HG02678 (cell line): ENCODE measurements at regions not wholly inside any gene's neighbourhood (a gene's known extent, or its start where the extent isn't known, plus 50 kb on each side); places are given as distances from the start of the nearest gene placed in this dataset.
A peak's percentile ranks its signal among the peaks of the same experiment; 100 is the strongest.

Experiments
- ATAC-seq: cut with Tn5 transposase; IDR thresholded peaks from one replicate; pipeline ENCODE4 v1.9.1; 2021; ENCODE audit warnings: mild to moderate bottlenecking, moderate library complexity; ENCODE audit not compliant: unreplicated experiment

DNA sequence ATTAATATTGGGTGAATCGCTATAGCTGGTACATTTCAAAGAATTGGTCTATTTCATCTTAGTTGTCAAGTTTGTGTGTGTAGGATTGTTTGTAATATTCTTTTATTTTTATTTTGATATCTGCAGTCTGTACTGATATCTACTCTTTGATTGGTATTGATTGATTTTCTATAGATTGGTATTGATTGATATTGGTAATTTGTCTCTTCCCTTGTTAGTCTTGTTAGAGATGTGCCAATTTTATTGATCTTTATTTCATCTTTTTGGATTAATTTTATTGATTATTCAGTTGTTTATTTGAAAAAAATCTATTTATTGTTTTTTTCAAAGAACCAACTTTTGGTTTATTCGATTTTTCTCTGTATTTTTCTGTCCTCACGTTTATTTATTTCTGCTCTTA is 61.4 kb downstream of the TM2D3 start:
- ATAC-seq, result no peak

- no peak for ATAC-seq
Observed at GRCh38 chr15:101583284-101583683, 68.9 kb downstream of the TM2D3 start.

DNA sequence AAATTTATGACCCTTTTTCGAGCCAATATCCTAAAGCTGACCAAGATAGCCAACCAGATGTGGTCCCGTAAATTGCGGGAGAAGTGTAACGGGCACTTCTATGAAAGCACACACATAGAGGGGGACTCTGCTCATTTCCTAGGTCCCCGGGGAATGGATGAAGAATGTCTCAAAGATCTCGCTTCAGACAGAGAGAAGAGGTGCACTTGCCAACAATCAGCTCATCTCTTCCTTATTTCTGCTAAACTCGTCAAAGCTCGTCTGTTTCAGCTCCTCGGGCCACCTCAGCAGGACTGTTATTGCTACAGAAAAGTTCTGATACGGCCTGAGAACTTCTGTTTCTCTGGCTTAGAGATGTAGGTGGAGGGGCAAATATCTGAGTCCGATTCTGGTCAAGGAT is 71.8 kb downstream of the TM2D3 start:
- ATAC-seq, result no peak

DNA sequence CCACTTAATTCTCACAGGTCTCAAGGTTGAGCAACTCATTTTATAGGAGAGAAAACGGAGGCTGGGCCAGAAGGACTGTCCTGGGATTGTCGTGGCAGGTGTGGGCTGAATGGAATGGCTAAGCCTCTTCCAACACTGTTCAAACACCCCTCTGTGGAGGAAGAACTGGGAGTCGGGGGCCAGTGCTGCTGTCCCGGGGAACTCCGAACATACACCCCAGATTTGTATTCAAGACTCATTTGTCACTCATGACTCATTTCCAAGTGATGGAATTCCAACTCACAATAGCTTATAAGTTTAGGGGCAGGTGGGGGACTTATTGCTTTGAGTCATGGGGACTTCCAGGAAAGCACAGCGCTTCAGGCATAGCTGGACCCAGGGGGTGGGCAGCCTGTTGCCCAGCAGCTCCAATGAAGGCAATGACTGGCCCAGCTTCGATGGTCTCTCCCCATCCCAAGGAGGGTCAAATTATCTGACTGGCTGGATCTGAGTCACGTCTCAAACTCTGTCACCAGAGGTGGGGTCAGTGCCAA is 72.5 kb downstream of the TM2D3 start:
- no peak for ATAC-seq

DNA sequence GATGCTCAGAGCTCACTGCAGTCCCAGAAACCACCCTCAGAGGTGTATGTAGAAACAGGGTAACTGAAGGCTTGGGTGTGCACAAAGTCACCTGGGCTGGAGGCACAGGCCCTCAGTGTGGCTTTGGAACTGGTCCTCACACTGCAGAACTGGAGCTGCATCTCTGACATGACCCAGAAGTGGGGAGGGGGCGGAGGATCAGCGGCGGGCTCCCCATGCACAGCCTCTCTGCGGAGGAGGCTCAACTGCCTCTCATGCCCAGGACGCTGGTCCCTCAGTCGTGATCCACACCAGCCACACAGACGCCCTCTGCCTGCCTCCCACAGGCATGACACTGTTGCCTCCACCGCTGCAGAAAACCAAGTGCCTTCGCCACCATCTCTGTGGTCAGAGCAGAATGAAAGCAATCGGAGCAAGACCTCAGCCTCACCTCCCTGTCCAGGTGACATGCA is 73.7 kb downstream of the TM2D3 start:
- no peak for ATAC-seq

GRCh38 chr15:101573951-101574350 is 78.2 kb downstream of the TM2D3 start:
- no peak for ATAC-seq

GRCh38 chr15:101570241-101570640 is 80.7 kb upstream of the PCSK6 start:
- no peak for ATAC-seq

GRCh38 chr15:101568821-101569555 is 79.5 kb upstream of the PCSK6 start:
- ATAC-seq, result no peak

- no peak for ATAC-seq
Observed at GRCh38 chr15:101568309-101568708, 78.8 kb upstream of the PCSK6 start.

DNA sequence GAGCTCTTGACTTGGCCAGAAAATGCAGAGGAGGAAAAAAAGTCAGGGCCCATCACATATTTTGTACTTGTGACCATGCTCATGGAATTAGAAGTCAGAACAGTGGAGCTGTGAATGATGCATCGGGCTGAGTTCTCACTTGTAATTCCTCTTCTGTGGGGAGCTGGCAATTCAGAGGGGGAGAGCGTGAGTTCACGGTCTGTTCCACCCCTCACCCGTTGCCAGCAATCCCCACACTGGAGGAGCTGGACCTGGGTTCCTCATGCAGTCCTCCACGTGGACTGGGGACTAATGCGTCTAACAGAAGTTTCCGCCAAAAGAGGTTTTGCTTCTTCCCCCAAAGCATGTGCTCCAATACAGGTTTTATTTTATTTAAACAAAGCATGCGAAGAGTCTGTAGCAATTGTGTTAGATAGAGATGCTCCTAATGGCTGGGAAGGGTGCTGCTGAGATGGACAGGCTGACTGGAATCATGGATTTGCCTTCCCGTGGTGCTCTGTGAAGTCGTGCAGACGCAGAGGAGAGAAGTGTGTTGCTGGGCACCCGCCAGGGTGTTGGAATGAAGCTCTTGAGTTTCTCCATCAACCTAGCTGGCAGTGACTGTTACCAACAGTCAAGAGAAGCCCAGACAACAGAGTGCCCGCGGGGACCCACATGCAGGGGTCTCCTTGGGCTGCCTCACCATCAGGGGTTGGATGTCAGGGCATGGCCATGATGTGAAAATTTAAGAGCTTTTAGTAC is 77.4 kb upstream of the PCSK6 start:
- no peak for ATAC-seq

DNA sequence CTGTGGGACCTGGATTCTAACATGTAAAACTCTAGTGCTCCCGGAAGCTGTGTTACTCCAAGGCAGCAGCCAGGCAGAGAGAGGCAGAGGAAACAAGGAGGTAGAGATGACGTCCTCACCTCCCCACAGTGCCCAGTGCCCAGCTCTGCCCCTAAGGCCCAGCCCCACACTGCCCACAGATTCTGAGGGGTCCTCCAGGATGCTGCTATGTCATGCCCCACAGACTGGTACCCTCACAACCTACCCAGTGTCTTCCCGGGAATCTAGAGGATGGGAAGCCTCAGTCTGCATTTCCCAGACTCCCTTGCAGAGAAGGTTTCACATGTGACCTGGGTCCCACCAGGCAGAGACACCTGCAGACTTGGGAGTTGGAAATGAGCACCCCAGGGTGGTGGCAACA is 75.9 kb upstream of the PCSK6 start:
- no peak for ATAC-seq

DNA sequence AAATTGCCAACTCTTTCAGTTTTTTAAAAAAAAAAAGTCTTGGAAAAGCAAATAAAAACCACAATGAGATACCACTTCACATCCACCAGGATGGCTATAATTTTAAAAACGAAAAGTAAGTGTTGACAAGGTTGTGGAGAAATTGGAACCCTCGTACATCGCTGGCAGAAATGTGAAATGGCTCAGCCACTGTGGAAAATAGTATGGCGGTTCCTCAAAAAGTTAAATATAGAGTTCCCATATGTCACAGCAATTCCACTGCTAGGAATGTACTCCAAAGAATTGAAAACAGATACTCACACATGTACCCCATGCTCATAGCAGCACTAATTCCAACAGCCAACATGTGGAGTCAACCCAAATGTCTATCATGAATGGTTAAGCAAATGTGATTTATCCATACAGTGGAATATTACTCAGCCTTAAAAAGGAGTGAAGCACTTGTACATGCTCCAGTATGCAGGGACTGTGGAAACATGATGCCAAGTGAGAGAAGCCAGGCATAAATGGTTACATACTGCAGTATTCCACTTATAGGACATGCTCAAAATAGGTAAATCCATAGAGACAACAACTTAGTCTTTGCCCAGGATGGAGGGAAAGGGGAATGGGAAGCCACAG is 73.8 kb upstream of the PCSK6 start:
- no peak for ATAC-seq

DNA sequence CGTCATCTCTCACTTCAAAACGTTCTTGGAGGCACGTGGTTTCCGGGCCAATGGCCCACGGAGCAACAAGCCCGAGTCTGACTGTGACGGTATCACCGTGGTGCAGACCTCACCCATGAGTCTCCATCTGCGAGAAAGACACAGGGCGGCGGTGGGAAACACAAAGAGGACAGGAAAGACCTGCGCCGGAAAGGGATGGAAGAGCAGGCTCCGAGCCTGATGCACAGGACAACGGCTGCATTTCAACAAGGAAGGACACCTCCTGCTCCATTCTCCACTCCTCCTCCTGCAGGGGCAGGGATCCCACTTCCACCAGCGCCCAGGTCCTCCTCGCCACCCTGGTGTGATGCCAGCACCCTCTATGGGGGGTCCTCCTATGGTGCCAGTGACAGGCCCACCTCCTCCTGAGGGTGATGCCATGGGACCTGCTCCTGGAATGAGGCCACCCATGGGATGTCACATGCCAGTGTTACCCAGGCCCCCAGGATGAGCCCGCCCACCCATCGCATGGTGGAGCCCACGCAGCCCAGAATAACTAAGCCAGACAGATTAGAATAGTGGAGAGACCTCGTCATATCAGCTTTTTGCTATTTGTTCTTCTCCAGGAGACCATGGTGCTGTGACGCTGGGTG is 73.0 kb upstream of the PCSK6 start:
- no peak for ATAC-seq

DNA sequence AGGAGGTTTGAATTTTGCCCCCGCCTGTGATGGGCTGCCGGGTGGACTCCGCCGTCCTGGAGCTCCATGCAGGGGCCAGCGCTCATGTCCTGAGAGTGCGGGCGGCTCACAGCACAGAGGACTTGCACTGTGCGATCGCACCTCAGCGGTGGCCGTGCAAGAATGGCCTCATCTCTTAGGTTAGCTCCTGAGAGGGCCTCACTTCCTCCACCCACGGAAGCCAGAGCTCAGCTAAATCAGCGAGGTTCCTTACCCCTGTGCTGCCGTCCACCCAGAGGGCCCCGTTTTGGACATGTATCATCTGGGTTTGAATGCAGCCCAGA is 72.0 kb upstream of the PCSK6 start:
- no peak for ATAC-seq

- ATAC-seq, result no peak
Observed at GRCh38 chr15:101560722-101561583, 71.4 kb upstream of the PCSK6 start.

GRCh38 chr15:101559952-101560351 is 70.4 kb upstream of the PCSK6 start:
- peak; percentile 40 for ATAC-seq

- ATAC-seq, result no peak
Observed at GRCh38 chr15:101558221-101558941, 68.9 kb upstream of the PCSK6 start.

DNA sequence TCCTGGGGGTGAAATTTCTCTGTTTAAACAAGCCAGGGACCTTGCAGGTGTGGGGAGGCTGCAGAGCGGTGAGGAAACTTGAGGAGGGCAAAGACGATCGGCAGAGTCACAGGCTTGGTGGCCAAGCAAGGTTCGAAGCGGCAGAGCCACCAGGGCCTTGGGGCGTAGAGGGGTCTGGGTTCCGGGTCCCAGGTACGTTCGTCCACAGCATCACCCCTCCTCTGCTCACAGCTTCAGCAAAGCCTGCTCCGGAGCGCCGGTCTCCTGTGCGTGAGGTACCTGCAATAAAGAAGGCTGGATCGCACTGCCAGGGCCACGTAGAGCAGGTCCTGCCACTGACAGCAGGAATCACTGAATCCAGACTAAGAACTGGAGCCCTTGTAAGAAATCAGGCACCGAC is 66.8 kb upstream of the PCSK6 start:
- ATAC-seq, result no peak

DNA sequence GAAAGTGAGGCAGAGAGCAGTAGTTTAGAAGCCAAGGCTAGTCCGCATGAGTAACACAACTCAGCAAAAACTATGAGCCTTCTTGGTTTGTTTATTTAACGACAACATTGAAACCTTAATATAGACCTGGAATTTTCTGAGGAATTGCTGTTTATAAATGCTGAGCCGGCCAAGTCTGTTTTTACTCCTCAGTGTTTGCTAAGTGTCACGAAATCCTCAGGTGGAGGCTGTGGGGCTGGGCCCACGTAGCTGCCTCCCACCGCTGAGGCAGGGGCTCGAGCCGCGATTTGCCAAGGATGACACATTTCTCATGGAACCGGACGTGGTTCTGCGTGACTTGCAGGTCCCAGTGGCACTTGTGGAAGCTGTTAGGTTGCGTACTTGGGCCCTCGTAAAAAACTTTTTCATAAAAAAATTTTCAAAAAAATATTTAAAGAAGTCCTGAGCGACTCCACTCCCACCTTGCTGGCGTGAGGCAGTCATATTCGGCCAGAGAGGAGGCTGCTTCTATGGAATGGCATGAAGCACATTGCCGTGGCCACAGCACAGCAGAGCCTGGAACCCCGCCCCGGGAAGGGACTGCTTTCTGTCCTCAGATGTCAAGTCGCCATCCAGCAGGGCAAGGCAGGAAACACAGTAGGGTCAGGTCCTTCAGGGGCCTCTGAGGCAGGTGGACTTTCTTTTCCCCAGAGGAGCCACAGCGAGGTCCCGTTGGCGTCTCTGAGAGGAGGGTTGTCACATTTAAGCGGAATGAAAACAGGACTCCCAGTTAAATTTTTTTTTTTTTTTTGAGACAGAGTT is 64.8 kb upstream of the PCSK6 start:
- ATAC-seq, result no peak
